Ascending aorta (tissue), 2 donors: ENCODE measurements at regions not wholly inside any gene's neighbourhood (a gene's known extent, or its start where the extent isn't known, plus 50 kb on each side); places are given as distances from the start of the nearest gene placed in this dataset.

Source experiments
- DNase-seq, 2 donors: peaks; one replicate each; pipeline ENCODE4 v3.0.0-alpha.2; 2019; ENCODE audit warnings: low spot score in 2 of 2
- H3K27ac ChIP-seq, 2 donors: fragments of 200-600 bp; sonication (generic); one replicate each; pipeline ENCODE4 v1.5.1; 2016 to 2017; ENCODE audit warnings: mild to moderate bottlenecking in 1 of 2
- H3K27me3 ChIP-seq: fragments of 200-600 bp; sonication (generic); one replicate; pipeline ENCODE4 v1.5.1; 2017
- H3K36me3 ChIP-seq, 2 donors: fragments of 200-600 bp; sonication (generic); one replicate each; pipeline ENCODE4 v1.5.1; 2016
- H3K4me1 ChIP-seq, 2 donors: fragments of 200-600 bp; sonication (generic); one replicate each; pipeline ENCODE4 v1.5.1; 2016 to 2017; ENCODE audit warnings: mild to moderate bottlenecking in 1 of 2
- H3K4me3 ChIP-seq, 2 donors: fragments of 200-600 bp; sonication (generic); one replicate each; pipeline ENCODE4 v1.5.1; 2016 to 2017; ENCODE audit warnings: mild to moderate bottlenecking in 1 of 2
- H3K9me3 ChIP-seq, 2 donors: fragments of 200-600 bp; sonication (generic); one replicate each; pipeline ENCODE4 v1.5.1; 2016
- CTCF ChIP-seq, 3 experiments: fragments of 200-600 bp in 2 of 3; fragments of 450-650 bp in 1 of 3; sonication (generic) in 2 of 3; IDR thresholded peaks; one replicate each; pipeline ENCODE4 v1.5.1; 2016 to 2019; ENCODE audit warnings: antibody characterized with exemption in 3 of 3, mild to moderate bottlenecking in 1 of 3, moderate library complexity in 1 of 3
- intact Hi-C: fragments of 100-400 bp; cut with DNase I; formaldehyde crosslinking; loops from one replicate; pipeline ENCODE4 v1.15.1; 2023

GRCh38 chr5:93192683-93193082 lies 388.3 kb downstream of the NR2F1-AS1 start:
- intact Hi-C loops = no loop called here
- TF ChIP-seq CTCF (IDR thresholded peaks at IDR 0.05) = no peak
- Histone ChIP-seq H3K36me3 (no peaks in the 10 kb centered on the region), H3K27me3 (no peaks in the 10 kb centered on the region), H3K9me3 (no peaks in the 10 kb centered on the region), H3K27ac (no peak overlapping the region), H3K4me1 (no peaks in the 10 kb centered on the region), H3K4me3 (no peak overlapping the region)
- no peak for DNase-seq

GRCh38 chr5:93192087-93192486 lies 388.9 kb downstream of the NR2F1-AS1 start:
- intact Hi-C loops = no loop called here
- Histone ChIP-seq H3K9me3 (no peaks in the 10 kb centered on the region), H3K36me3 (no peaks in the 10 kb centered on the region), H3K4me1 (no peaks in the 10 kb centered on the region), H3K27me3 (no peaks in the 10 kb centered on the region), H3K27ac (no peak overlapping the region), H3K4me3 (no peak overlapping the region)
- no peak for DNase-seq
- TF ChIP-seq CTCF (IDR thresholded peaks at IDR 0.05) = no peak

- DNase-seq = no peak
- TF ChIP-seq CTCF (IDR thresholded peaks at IDR 0.05) = no peak
- Histone ChIP-seq H3K27me3 (no peaks in the 10 kb centered on the region), H3K4me1 (no peaks in the 10 kb centered on the region), H3K4me3 (no peak overlapping the region), H3K36me3 (no peaks in the 10 kb centered on the region), H3K27ac (no peak overlapping the region), H3K9me3 (no peaks in the 10 kb centered on the region)
- intact Hi-C loops = no loop called here
Observed at GRCh38 chr5:93191035-93191817, 389.8 kb downstream of the NR2F1-AS1 start.

GRCh38 chr5:93189707-93190120 lies 391.3 kb downstream of the NR2F1-AS1 start:
- Histone ChIP-seq H3K27ac (no peak overlapping the region), H3K9me3 (no peaks in the 10 kb centered on the region), H3K4me3 (no peak overlapping the region), H3K27me3 (no peaks in the 10 kb centered on the region), H3K36me3 (no peaks in the 10 kb centered on the region), H3K4me1 (no peaks in the 10 kb centered on the region)
- intact Hi-C loops = no loop called here
- DNase-seq = no peak
- TF ChIP-seq CTCF (IDR thresholded peaks at IDR 0.05) = no peak

- TF ChIP-seq CTCF (IDR thresholded peaks at IDR 0.05) = no peak
- Histone ChIP-seq H3K27ac (no peak overlapping the region), H3K4me3 (no peak overlapping the region), H3K4me1 (no peaks in the 10 kb centered on the region), H3K36me3 (no peaks in the 10 kb centered on the region), H3K9me3 (no peaks in the 10 kb centered on the region), H3K27me3 (no peaks in the 10 kb centered on the region)
- no peak for DNase-seq
- intact Hi-C loops = no loop called here
Observed at GRCh38 chr5:93188876-93189485, 392.0 kb downstream of the NR2F1-AS1 start.
